ENCODE measurements at regions not wholly inside any gene's neighbourhood (a gene's known extent, or its start where the extent isn't known, plus 50 kb on each side); places are given as distances from the start of the nearest gene placed in this dataset.

GRCh38 chr18:78658531-78658930 is 321.1 kb upstream of the SALL3 start:
- TF ChIP-seq ZNF384 (IDR thresholded peaks at IDR 0.05) (no peak), FOXA1 (IDR thresholded peaks at IDR 0.05) (no peak), FOXK2 (IDR thresholded peaks at IDR 0.05) (no peak), FOXM1 (IDR thresholded peaks at IDR 0.05; ENCODE audit: borderline replicate concordance) (no peak), ELF4 (IDR thresholded peaks at IDR 0.05) (no peak), SUZ12 (IDR thresholded peaks at IDR 0.05) (no peak), SP1 (IDR thresholded peaks at IDR 0.05) (no peak), LEF1 (IDR thresholded peaks at IDR 0.05; ENCODE audit: borderline replicate concordance) (no peak), ARNT (IDR thresholded peaks at IDR 0.05) (no peak)
